AG09309 (cell line): ENCODE measurements at regions not wholly inside any gene's neighbourhood (a gene's known extent, or its start where the extent isn't known, plus 50 kb on each side); places are given as distances from the start of the nearest gene placed in this dataset.

ENCODE experiments used
- DNase-seq: peaks from one replicate; pipeline ENCODE4 v3.0.0-alpha.2; 2010; ENCODE audit warnings: low read depth
- H3K4me3 ChIP-seq: 2 replicates; pipeline ENCODE4 v1.5.1; 2011; ENCODE audit warnings: mild to moderate bottlenecking, low read depth, low read length, moderate library complexity; ENCODE audit not compliant: control insufficient read depth
- TF ChIP-seq, protein P1 (sequence below): IDR thresholded peaks from 2 replicates; pipeline ENCODE4 v1.5.1; 2011; ENCODE audit warnings: mild to moderate bottlenecking, low read depth, low read length, inconsistent platforms; ENCODE audit not compliant: insufficient read depth, control insufficient read depth; ENCODE audit errors: missing control alignments

DNA sequence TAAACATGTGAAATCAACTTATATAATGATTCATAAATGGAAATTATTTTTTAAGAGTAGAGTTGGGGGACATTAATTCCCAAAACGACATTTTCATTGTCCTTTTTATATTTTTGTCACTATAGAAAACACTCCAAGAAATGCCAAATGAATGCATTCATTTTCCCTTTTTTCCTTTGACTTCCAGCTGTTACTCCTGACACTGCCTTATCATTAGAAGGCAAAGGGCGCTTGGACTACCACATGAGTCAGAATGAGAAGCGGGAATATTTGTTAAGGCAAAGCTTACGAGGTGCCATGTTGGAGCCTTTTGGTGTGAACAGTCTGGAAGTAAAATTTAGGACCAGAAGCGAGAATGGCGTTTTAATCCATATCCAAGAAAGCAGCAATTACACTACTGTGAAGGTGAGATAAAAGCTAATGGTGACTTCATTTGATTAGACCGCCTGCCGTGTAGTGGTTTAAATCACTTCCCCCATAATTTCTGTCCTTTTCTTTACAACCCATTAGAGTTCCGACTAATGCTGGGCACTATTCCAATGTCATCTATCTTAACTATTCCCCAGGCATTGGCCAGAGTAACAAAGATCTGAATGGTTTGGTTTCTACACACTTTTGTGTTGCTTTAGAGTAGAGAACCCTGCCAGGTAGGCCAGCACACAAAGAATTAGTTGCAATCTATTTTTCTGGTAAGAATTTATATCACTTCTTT, 166.7 kb downstream of the FAT4 start:
- no peak overlapping the region for H3K4me3 ChIP-seq
- TF ChIP-seq, protein P1, sequence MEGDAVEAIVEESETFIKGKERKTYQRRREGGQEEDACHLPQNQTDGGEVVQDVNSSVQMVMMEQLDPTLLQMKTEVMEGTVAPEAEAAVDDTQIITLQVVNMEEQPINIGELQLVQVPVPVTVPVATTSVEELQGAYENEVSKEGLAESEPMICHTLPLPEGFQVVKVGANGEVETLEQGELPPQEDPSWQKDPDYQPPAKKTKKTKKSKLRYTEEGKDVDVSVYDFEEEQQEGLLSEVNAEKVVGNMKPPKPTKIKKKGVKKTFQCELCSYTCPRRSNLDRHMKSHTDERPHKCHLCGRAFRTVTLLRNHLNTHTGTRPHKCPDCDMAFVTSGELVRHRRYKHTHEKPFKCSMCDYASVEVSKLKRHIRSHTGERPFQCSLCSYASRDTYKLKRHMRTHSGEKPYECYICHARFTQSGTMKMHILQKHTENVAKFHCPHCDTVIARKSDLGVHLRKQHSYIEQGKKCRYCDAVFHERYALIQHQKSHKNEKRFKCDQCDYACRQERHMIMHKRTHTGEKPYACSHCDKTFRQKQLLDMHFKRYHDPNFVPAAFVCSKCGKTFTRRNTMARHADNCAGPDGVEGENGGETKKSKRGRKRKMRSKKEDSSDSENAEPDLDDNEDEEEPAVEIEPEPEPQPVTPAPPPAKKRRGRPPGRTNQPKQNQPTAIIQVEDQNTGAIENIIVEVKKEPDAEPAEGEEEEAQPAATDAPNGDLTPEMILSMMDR: no peak
- DNase-seq: no peak

DNA sequence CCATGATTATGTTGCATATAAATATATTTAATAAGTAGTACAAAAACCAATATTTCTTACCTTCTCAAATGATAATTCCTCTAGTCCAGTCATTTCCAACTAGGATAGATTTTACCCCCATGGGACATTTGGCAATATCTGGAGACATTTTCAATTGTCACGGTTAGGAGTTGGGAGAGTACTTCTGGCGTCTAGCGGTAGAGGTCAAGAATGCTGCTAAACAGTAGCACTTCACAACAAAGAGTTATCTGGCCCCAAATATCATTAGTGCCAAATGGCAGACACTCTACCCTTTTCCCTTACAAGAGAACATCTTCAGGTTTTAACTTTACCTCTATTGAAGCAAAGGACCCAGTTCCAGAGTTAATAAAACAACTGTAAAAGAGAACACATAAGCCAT, 168.1 kb downstream of the FAT4 start:
- TF ChIP-seq, protein P1: no peak
- no peak overlapping the region for H3K4me3 ChIP-seq
- no peak for DNase-seq

DNA sequence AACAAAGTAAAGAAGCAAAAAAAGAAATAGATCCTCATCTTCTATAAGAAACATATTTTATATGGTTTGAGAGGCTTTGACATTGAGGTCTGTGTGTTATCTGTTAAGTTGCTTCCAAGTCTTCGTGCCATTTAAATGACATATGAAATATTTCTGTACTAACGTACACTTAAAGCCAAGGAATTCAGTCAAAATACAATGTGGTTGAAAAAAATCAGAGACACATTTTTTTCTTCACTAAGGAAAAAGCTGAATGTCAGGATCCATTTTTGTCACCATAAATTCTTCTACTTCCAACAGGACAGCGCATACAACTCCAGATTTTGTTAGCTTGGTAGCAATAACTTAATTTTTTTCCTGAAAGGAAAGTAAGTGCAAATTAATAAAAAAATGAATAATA, 168.5 kb downstream of the FAT4 start:
- no peak for DNase-seq
- TF ChIP-seq, protein P1: no peak

DNA sequence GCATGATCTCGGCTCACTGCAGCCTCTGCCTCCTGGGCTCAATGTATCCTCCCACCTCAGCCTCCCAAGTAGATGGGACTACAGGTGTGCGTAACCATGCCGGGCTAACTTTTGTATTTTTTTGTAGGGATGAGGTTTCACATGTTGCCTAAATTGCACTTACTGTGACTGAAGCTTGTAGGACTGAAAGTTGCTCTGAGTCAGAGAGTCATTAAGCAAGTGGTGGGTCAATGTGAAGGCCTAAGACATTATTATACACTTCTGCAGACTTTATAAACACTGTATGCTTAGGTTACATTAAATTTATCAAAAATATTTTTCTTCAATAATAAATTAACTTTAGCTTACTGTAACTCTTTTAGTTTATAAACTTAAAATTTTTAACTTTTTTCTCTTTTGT, 170.2 kb downstream of the FAT4 start:
- H3K4me3 ChIP-seq: no peak overlapping the region
- TF ChIP-seq, protein P1: no peak
- DNase-seq: no peak

More for the DNA sequence above, 168.5 kb downstream of the FAT4 start:
- H3K4me3 ChIP-seq: no peak overlapping the region

DNA sequence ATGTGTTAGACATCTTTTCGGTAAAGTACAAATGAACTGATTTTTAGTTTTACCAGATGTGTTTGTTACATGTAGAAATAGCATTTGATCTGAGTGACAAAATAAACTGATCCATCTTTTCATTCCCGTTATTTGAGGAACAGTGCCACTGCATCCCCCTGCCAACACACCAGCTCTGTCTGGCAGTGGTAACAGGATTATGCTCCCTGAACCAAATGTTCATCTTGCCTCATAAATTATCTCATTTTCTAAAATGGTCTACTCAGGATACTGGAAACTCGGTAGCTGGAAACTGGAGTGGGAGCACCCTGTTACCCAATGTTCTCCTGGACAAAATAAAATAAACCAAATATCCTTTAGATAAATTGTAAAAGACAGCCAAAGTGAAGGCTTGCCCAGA, 171.6 kb downstream of the FAT4 start:
- TF ChIP-seq, protein P1: no peak
- H3K4me3 ChIP-seq: no peak overlapping the region
- DNase-seq: no peak

DNA sequence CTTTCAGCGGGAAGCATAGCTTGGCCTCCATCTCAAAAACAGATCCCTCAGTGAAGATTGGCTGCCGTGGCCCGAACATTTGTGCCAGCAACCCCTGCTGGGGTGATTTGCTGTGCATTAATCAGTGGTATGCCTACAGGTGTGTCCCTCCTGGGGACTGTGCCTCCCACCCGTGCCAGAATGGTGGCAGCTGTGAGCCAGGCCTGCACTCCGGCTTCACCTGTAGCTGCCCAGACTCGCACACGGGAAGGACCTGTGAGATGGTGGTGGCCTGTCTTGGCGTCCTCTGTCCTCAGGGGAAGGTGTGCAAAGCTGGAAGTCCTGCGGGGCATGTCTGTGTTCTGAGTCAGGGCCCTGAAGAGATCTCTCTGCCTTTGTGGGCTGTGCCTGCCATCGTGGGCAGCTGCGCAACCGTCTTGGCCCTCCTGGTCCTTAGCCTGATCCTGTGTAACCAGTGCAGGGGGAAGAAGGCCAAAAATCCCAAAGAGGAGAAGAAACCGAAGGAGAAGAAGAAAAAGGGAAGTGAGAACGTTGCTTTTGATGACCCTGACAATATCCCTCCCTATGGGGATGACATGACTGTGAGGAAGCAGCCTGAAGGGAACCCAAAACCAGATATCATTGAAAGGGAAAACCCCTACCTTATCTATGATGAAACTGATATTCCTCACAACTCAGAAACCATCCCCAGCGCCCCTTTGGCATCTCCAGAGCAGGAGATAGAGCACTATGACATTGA, 175.4 kb downstream of the FAT4 start:
- no peak overlapping the region for H3K4me3 ChIP-seq
- TF ChIP-seq, protein P1: no peak
- no peak for DNase-seq
